GM19043 (cell line): ENCODE measurements at regions not wholly inside any gene's neighbourhood (a gene's known extent, or its start where the extent isn't known, plus 50 kb on each side); places are given as distances from the start of the nearest gene placed in this dataset.
"Not testable (repeated sequence)": the region's sequence is repeated elsewhere in the genome, so short reads cannot be mapped to it uniquely, and the experiment has no call there.

Experiments used
- ATAC-seq: cut with Tn5 transposase; IDR thresholded peaks from one replicate; pipeline ENCODE4 v1.9.1; 2021; ENCODE audit warnings: low read depth; ENCODE audit not compliant: unreplicated experiment

- no peak for ATAC-seq
Observed at GRCh38 chr6:102907181-102907580, 1513.7 kb downstream of the GRIK2 start.

GRCh38 chr6:102902471-102902870 is 1509.0 kb downstream of the GRIK2 start:
- ATAC-seq, result no peak

- ATAC-seq, result no peak
Observed at GRCh38 chr6:102895683-102896082, 1502.2 kb downstream of the GRIK2 start.

- ATAC-seq, result no peak
Observed at GRCh38 chr6:102885165-102885564, 1491.7 kb downstream of the GRIK2 start.

DNA sequence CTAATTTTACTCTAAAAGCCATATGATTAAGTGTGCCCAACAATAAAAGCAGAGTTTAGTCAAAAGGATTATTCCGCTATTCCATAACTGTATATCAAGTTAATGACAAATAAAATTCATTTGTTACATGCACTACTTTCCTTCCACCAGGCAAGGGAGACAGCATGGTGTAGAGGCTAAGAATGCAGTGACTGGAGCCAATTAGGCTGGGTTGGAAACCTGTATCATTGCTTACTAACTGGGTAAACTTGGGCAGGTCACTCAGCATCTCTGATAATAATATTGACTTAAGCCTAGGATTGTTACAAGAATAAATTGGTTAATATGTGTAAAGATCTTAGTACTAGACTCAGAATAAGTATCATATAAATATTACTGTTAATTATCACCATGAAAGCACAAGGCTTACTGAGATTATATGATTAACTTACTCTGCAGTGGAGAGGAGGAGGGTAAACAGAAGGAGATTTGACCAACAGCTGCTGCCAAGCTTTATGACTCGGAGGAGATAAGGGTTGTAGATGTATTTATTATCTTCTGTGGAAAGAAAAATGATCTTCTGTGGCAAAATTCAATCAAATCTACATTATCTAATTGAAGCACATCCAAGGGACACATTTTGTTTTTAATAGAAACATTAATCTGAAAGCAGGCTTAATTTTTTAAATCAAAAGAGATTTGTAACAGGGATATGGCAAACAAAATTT is 1459.9 kb downstream of the GRIK2 start:
- no peak for ATAC-seq

DNA sequence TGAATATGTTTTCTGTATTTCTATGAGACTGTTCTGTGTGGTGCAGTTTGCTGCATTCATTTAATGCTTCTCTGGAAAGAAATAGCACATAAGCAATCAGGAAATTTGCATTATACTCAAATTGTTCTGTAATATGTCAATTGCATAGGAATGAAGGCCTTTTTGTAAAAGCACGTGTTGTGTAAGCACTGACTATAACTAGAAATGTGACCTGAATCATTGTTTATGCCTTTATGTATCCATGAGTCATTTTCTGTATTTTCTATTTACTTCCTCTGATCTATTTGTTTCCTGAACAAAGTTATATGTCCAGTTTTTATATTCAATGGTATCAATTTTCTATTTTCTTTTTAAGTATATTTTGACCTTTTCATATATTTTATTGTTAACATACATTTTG is 1455.3 kb downstream of the GRIK2 start:
- ATAC-seq, result no peak

- ATAC-seq, result no peak
Observed at GRCh38 chr6:102848210-102848609, 1454.7 kb downstream of the GRIK2 start.

GRCh38 chr6:102841060-102841459 is 1447.6 kb downstream of the GRIK2 start:
- ATAC-seq, result no peak

GRCh38 chr6:102832021-102832420 is 1438.5 kb downstream of the GRIK2 start:
- no peak for ATAC-seq

DNA sequence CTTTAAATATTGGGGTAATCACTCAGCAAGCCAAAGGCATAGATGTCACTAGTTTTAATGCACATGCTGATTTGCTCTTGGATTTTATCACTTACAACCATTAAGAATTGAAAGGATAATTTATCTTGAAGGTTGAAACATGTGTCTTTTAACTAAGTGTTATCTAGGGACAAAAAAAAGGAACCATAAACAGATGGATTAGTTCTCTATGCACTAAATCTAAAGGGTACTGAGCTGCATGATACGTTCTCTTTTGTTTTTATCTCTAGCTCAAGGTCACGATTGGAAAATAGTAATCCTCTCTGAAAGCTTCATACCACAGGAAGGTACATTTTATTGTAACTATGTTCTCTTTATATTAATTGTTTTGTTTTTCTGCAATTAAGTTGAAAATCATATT is 1426.6 kb downstream of the GRIK2 start:
- no peak for ATAC-seq

DNA sequence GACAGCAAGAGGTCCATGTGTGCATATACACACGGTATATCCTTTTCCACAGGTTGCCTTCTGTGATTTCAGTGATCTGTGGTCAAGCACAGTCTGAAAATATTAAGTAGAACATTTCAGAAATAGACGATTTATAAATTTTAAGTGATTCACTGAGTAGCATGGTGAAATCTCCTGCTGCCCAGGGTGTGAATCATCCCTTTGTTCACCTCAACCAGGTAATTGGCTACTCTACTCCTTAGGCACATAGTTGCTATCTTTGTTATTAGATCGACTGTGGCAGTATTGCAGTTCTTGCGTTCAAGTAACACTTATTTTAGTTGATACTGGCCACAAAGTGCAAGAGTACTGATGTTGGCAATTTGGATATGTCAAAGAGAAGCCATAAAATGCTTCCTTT is 1421.7 kb downstream of the GRIK2 start:
- no peak for ATAC-seq

DNA sequence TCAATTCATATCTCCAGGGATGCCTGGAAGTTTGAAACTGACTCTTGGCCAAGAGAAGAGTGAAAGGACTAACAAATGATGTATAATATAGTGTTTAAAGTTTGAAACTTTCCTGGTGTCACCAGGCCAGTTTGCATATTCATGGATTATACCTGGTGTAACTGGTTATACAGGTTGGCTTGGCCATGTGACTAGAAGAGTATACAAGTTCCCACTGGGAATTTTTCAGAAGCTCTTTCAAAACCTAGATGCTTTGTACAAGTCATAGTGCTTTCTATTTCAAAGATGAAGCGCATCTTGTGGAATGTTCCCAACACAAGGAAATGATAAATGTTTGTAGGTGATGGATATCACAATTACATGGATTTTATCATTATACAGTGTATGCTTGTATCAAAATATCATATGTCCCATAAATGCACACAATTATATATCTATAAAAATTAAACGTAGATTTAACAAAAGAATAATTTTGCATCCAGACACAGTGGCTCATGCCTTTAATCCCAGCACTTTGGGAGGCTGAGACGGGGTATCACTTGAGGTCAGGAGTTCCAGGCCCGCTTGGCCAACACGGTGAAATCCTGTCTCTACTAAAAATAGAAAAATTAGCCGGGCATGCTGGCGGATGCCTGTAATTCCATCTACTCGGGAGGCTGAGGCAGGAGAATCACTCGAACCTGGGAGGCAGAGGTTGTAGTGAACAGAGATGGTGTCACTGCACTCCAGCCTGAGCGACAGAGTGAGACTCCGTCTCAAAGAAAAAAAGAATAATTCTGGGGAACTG is 1420.2 kb downstream of the GRIK2 start:
- ATAC-seq, result no peak

- no peak for ATAC-seq
Observed at GRCh38 chr6:102812242-102812641, 1418.7 kb downstream of the GRIK2 start.

- ATAC-seq, result not testable (repeated sequence)
Observed at GRCh38 chr6:102808944-102809505, 1415.5 kb downstream of the GRIK2 start.

- ATAC-seq, result no peak
Observed at GRCh38 chr6:102799051-102799450, 1405.5 kb downstream of the GRIK2 start.

DNA sequence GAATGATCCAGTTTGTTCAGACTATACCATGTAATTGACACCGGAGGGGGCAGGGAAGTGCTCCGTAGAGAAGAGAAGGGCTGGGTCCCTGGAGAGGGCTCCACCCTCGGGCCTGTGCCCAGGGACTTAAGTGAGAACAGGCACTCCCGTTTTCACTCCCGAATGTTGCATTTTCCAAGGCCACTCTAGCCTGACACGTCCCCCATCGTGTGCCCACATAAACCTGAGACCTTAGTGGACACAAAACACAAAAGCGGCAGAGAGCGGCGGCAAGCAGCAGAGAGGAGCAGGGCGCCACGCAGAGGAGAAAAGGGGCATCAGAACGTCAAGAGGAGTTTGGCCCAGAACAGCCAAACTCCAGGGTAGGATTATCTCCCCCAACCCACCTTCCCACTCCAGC is 1405.1 kb downstream of the GRIK2 start:
- no peak for ATAC-seq

- no peak for ATAC-seq
Observed at GRCh38 chr6:102793752-102794151, 1400.2 kb downstream of the GRIK2 start.

DNA sequence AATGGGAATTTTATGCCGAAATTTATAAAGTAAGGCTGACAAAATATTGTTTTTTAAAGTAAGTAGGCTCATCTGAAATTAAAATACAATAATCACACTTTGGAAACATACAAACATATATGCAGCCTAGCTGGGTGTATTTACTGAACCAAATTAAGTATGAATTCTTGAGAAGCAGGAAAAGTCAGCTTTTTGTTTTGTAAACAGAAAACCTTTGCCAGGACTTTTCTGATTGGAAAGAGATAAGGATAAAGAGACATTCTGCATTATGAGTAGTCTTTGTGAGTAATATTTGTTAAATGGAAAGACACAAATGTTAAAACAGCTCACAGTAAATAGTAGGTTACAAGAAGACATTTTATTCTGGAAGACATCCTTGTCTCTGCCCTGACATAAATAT is 1380.8 kb downstream of the GRIK2 start:
- ATAC-seq, result no peak

- ATAC-seq, result no peak
Observed at GRCh38 chr6:102773636-102774035, 1380.1 kb downstream of the GRIK2 start.

- ATAC-seq, result no peak
Observed at GRCh38 chr6:102766963-102767362, 1373.5 kb downstream of the GRIK2 start.

- no peak for ATAC-seq
Observed at GRCh38 chr6:102764317-102764716, 1370.8 kb downstream of the GRIK2 start.

- ATAC-seq, result no peak
Observed at GRCh38 chr6:102763891-102764290, 1370.4 kb downstream of the GRIK2 start.
